GM18498 (cell line): ENCODE measurements at regions not wholly inside any gene's neighbourhood (a gene's known extent, or its start where the extent isn't known, plus 50 kb on each side); places are given as distances from the start of the nearest gene placed in this dataset.
"Not testable (repeated sequence)": the region's sequence is repeated elsewhere in the genome, so short reads cannot be mapped to it uniquely, and the experiment has no call there.

Source experiments
- ATAC-seq: cut with Tn5 transposase; IDR thresholded peaks from one replicate; pipeline ENCODE4 v1.9.1; 2021; ENCODE audit warnings: mild to moderate bottlenecking, moderate library complexity; ENCODE audit not compliant: unreplicated experiment

- ATAC-seq, result no peak
Observed at GRCh38 chr1:95659588-95659987, 425.6 kb downstream of the RWDD3 start.

- no peak for ATAC-seq
Observed at GRCh38 chr1:95660736-95661135, 426.7 kb downstream of the RWDD3 start.

GRCh38 chr1:95663530-95663929 lies 429.5 kb downstream of the RWDD3 start:
- ATAC-seq, result not testable (repeated sequence)

- ATAC-seq, result no peak
Observed at GRCh38 chr1:95668165-95668564, 434.2 kb downstream of the RWDD3 start.

- ATAC-seq, result not testable (repeated sequence)
Observed at GRCh38 chr1:95669638-95670037, 435.6 kb downstream of the RWDD3 start.

GRCh38 chr1:95671098-95671497 lies 437.1 kb downstream of the RWDD3 start:
- ATAC-seq, result no peak

GRCh38 chr1:95679262-95679661 lies 445.3 kb downstream of the RWDD3 start:
- ATAC-seq, result no peak

- no peak for ATAC-seq
Observed at GRCh38 chr1:95685081-95685480, 451.1 kb downstream of the RWDD3 start.

GRCh38 chr1:95686217-95686616 lies 452.2 kb downstream of the RWDD3 start:
- ATAC-seq, result no peak

- no peak for ATAC-seq
Observed at GRCh38 chr1:95699149-95699953, 465.3 kb downstream of the RWDD3 start.

- ATAC-seq, result no peak
Observed at GRCh38 chr1:95701450-95702173, 467.6 kb downstream of the RWDD3 start.

- no peak for ATAC-seq
Observed at GRCh38 chr1:95703046-95703445, 469.0 kb downstream of the RWDD3 start.

- ATAC-seq, result no peak
Observed at GRCh38 chr1:95716097-95716496, 482.1 kb downstream of the RWDD3 start.

GRCh38 chr1:95716550-95716949 lies 482.5 kb downstream of the RWDD3 start:
- ATAC-seq, result no peak

GRCh38 chr1:95723346-95723745 lies 489.3 kb downstream of the RWDD3 start:
- ATAC-seq, result no peak

GRCh38 chr1:95728841-95729240 lies 494.8 kb downstream of the RWDD3 start:
- ATAC-seq, result no peak

- no peak for ATAC-seq
Observed at GRCh38 chr1:95730986-95731385, 497.0 kb downstream of the RWDD3 start.

- ATAC-seq, result no peak
Observed at GRCh38 chr1:95731466-95731865, 497.5 kb downstream of the RWDD3 start.

- ATAC-seq, result no peak
Observed at GRCh38 chr1:95733031-95733430, 499.0 kb downstream of the RWDD3 start.

- no peak for ATAC-seq
Observed at GRCh38 chr1:95733671-95734070, 499.7 kb downstream of the RWDD3 start.

GRCh38 chr1:95734560-95734959 lies 500.6 kb downstream of the RWDD3 start:
- ATAC-seq, result no peak

GRCh38 chr1:95742591-95743089 lies 508.6 kb downstream of the RWDD3 start:
- no peak for ATAC-seq
